ENCODE measurements at regions not wholly inside any gene's neighbourhood (a gene's known extent, or its start where the extent isn't known, plus 50 kb on each side); places are given as distances from the start of the nearest gene placed in this dataset.
"Not testable (repeated sequence)": the region's sequence is repeated elsewhere in the genome, so short reads cannot be mapped to it uniquely, and the experiment has no call there.

DNA sequence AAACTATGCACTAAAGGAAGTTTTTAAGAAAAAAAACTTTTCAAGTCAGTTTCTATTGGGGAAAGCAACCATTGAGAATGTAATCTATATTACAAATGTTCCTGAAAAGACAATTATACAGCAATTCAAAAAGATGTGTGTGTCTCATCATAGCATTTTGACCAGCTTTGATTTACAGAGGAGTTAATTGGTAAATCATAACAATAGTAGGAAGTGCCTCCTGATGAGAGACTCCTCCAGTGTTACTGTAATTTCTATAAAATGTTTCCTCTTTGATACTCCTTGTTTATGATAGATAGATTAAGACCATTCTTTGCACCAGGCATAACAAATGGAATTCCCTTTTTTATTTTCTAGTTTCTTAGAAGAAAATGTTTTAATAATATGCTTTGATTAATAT, 249.9 kb downstream of the CALCRL start:
- no peak for ATAC-seq

DNA sequence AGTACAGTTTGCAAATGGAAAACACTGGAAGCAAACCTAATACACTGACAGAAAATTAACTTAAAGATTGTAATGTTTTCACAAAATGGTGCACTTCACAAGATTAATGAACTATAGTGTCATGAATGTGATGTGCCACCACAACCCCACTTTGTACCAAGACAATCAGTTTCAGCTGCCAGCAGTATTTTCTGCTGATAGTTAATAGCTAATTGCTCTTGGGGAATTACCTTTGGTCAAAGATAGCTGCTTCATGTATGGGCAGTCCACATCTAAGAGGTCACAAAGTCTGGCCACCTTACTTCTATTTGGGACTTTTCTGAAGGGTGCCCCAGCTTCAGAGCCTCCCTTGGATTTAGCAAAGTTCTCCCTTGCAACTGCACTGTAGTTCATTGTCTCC, 254.0 kb downstream of the CALCRL start:
- ATAC-seq: no peak

DNA sequence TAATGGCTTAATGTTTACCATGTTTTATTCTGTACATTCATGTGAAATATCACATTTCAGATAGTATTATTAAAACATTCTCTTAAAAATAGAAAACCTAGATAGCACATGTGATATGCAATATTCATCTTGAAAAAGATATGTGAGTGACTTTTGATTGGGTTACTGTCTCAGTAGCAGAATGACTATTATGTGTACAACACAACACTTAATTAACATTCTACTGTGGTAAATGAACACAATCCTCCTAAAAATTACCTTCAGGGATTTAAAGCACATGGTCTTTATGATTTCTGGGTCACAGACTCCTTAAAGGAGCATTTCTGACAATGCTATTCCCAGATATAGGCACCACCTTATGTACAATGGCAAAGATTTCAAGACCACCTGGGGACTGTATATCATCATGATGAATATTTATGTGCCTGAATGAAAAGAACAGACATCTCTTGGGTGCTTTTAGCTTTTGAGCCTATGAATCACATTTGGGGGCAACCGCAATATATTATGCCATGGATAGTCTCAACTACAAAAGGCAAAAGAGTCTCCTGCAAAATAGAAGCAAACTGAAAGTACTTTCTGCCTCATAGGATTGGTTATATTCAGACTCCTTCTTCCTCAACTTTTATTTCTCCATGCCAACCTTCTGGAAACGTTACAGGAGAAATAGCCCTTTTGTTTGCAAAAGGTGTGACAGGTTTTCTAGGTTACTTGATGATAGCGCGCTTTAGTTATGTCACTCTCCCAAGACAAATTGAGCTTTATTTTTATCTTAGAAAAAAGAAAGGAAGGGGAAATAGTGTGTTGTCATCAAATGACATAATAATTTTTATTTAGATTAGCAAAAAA, 259.0 kb downstream of the CALCRL start:
- ATAC-seq: no peak

- ATAC-seq: no peak
Measured at GRCh38 chr2:187187519-187187918, 260.5 kb downstream of the CALCRL start.

DNA sequence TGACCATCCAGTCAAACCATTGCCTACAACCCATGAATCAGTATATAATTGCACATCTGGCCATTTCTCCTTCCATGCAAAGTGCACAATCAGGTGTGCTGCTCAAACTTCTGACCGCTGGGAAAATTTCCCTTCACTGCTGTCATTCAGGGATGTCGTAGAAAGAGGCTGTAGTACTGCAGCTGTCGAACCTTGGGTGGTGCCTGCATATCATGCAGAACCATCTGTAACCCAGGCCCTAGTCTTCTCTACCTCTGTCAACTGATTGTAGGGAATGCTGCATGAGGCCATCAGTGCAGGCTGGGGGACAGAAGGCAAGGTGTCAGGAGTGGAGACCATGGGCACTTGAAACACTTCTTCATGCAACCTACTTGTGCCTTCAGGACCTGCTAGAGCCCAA, 267.5 kb downstream of the CALCRL start:
- ATAC-seq: no peak

- ATAC-seq: not testable (repeated sequence)
Measured at GRCh38 chr2:187178876-187179275, 269.2 kb downstream of the CALCRL start.

DNA sequence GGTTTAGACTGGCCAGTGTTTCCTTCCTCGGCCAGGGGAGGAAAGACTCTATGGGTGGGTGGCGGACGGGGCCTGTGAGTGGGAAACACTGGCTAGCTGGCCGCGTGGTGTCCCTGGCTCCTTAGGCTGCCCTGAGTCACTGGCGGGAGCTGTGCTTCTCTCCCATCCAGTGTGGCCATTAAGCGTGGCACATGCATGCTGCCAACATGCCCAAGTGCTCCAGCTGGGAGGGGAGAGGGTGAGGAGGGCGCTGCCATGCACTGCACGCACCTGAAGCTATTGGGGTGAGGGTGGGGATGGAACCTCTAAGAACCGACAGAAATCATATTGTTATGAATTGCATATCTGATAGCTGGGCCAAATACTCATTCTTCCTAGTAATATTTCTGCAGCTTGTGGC, 270.8 kb downstream of the CALCRL start:
- ATAC-seq: no peak

GRCh38 chr2:187174582-187174981, 273.5 kb downstream of the CALCRL start:
- ATAC-seq: peak in 1 of 2 donors; percentile 3

- ATAC-seq: no peak
Measured at GRCh38 chr2:187171318-187171717, 276.7 kb downstream of the CALCRL start.

- ATAC-seq: no peak
Measured at GRCh38 chr2:187169864-187170263, 278.2 kb downstream of the CALCRL start.

GRCh38 chr2:187168720-187169713, 279.0 kb downstream of the CALCRL start:
- ATAC-seq: no peak

GRCh38 chr2:187167491-187167890, 280.6 kb downstream of the CALCRL start:
- ATAC-seq: no peak

- ATAC-seq: no peak
Measured at GRCh38 chr2:187165936-187166610, 282.0 kb downstream of the CALCRL start.

DNA sequence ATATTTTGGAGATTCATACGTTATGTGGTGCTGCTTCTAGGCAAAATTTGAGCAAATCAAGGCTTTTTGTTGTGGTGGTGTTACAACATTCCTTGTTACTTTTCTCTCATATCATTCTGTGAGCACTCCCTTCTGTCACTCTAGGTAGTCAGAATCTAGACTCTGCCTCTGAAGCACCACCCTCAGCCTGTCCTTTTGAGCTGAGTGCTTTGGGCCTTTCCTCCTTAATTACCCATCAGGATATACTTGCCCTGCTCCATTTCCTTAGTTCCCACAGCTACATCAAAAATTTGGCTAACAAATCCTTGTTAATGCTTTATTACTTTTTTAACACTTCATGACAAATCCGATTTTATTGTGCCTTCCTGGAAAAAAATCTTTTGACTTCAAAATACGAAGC, 289.6 kb downstream of the CALCRL start:
- no peak for ATAC-seq

GRCh38 chr2:187157046-187157445, 291.0 kb downstream of the CALCRL start:
- no peak for ATAC-seq

DNA sequence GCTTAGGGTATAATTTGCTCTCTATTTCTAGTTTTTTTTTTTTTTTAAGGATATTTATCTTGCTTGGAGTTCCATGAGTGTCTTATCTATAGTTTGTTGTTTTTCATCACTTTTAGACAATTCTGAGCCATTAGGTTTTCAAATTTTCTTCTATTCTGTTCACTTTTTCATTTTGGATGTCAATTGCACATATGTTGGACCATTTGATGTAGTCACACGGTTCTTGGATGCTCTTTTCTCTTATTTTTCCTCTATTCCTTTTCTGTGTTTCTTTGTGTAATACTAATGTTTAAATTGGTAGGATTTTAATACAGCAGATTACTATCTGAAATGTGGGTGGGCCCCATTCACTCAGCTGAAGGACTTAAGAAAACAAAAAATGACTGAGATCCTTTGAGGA, 292.6 kb downstream of the CALCRL start:
- ATAC-seq: no peak

DNA sequence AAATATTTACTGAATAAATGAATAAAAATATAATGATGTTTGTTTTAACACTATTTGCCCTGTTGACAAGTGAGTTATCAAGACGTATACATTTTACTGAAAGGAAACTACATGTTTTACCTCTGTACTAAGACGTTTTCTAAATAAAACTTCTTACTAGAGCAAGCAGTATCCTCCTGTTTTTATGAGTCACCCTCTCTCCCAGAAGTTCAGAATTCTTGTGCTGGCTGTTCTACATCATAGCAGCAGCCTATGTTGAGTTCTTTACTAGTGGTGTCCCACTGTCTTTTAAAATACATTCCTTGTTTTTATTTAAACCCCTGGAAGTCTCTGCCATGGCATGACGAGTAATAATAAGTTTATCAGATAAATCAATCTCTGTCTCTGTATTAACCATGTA, 297.4 kb downstream of the CALCRL start:
- no peak for ATAC-seq

DNA sequence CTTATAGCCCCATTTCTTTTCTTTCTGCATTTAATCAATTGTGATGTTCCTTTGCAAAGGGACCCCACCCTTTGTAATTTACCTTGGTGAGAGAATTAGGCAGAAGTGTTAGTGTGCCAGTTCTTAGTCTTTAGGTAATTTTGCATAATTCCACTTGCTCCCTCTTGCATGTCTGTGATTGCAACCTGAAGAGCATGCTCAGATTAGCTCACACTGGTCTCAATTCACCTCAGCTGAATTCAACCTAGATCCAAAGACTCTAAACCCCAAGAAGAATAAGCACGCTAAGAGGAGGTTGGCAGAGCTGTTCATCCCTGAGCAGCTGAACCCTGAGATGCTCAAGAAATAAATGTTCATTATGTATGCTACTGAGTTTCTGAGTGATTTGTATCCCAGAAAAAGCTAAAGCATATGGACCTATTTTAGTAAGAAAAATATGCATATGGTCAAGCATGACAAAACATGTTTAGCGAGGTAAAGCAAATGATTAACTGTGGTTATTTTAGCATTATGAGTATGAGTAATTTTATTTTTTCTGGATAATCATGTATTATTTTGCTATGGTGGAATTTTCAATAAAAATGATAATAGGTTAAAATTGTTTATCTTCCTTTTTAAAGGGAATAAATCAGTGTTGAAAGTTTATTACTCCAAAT, 299.2 kb upstream of the ZSWIM2 start:
- no peak for ATAC-seq

- no peak for ATAC-seq
Measured at GRCh38 chr2:187143537-187143936, 294.6 kb upstream of the ZSWIM2 start.

DNA sequence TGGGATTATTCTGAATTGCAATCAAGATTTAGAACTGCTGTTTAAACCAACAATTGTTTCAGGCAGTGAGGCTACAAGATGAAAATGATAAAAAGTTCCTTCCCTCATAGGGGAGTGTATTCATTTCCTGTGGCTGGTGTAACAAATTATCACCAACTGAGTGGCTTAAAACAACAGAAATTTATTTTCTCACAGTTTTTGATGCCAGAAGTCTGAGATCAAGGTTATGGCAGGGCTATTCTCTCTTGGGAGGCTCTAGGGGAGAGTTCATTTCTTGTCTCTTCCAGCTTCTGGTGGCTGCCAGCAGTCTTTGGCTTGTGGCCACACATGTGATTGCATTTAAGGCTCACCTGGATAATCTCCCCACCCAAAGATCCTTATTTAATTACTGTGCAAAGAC, 290.5 kb upstream of the ZSWIM2 start:
- no peak for ATAC-seq

DNA sequence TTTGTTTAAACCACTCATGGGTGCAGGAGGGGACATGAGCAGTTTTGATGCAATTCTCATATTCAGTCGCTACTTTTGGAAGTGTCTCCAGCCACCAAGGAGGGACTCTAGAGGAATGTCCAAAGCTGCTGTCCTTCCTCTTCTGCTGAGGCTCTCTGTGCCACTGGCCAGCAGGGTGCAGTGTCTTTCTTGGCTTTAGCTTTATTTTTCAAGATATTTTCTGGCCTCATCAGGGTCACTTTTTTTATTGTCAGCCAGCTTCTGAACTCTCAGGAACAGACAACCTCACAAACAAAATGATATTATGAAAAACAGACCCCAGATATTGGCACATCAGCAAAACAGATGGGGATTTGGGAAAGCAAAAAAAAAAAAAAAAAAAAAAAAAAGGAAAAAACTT, 289.3 kb upstream of the ZSWIM2 start:
- no peak for ATAC-seq

DNA sequence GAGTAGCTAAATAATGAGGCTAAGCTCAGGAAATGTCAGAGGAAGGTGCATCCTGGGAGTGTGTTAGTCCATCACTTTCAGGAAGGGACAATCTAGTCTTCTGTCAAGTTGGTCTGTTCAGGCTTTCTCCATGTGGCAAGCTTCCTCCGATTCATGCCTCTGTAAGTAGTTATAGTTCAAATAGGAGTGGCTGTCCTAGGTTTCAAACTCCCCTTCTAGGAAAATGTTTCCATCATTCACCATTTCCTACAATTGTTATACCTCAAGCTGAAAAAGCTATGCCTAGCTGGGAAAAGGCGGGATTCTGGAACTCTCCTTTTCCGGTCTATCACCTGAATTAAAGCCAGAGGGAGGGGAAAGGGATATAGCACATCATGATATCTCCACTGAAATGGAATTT, 287.7 kb upstream of the ZSWIM2 start:
- no peak for ATAC-seq

DNA sequence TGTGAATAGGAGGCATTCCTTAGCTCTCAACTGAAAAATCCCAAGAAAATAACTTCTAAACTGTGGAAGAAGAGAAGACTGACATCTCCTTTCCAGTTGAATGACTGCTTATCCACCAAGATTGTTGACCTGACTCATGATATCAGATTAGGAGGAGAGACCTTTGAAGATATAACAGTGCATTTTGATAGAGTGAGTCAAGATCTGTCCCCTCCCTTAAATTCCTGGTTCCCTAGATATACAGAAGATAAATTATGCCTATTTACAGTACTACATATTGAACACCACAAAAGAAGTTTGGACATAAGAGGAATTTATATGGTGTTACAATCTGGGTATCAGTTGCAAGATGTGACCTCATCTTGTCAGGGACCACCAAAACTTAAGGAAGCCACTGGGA, 285.3 kb upstream of the ZSWIM2 start:
- ATAC-seq: no peak

All from activated CD4-positive, CD25-positive, alpha-beta regulatory T cell treated with anti-CD3 and anti-CD28 coated beads, Interleukin-2, amount 50 U/mL, for 24 hours (primary cell).